Right lobe of liver (tissue), 4 donors: ENCODE measurements at regions not wholly inside any gene's neighbourhood (a gene's known extent, or its start where the extent isn't known, plus 50 kb on each side); places are given as distances from the start of the nearest gene placed in this dataset.

ENCODE experiments used
- POLR2A ChIP-seq: fragments of 450-650 bp; IDR thresholded peaks from one replicate; pipeline ENCODE4 v1.6.1; 2017; ENCODE audit warnings: antibody characterized with exemption, mild to moderate bottlenecking
- TF ChIP-seq, protein P1 (sequence below), 4 donors: fragments of 200-600 bp in 3 of 4; fragments of 450-650 bp in 1 of 4; IDR thresholded peaks; one replicate each; pipeline versions ENCODE4 v1.5.1 to v1.8.0; 2016 to 2022; ENCODE audit warnings: antibody characterized with exemption in 4 of 4, mild to moderate bottlenecking in 2 of 4
- donor health status: DM: no; HTN: no; CAD: no.
- donor health status: DM: no; HTN: no; CAD: no.
- donor health status: DM: no; HTN: yes; CAD: no.

DNA sequence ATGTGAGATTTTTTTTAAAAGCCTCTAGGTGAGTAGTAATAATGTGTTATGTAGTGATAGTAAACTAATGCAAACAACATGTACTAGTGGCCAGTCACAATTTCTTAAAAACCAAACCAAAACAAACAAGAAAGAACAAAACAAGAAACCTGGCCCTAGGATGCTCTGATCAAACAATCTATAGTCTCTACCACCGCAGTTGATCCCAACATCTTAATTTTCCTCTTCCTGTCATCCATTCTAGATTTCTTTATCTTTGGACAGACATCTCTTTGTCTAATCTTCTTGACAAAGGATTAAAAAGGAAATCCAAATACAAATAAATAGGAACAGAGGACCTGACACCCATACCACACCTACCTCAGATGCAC is 188.2 kb upstream of the ADAMTS5 start:
- TF ChIP-seq, protein P1, sequence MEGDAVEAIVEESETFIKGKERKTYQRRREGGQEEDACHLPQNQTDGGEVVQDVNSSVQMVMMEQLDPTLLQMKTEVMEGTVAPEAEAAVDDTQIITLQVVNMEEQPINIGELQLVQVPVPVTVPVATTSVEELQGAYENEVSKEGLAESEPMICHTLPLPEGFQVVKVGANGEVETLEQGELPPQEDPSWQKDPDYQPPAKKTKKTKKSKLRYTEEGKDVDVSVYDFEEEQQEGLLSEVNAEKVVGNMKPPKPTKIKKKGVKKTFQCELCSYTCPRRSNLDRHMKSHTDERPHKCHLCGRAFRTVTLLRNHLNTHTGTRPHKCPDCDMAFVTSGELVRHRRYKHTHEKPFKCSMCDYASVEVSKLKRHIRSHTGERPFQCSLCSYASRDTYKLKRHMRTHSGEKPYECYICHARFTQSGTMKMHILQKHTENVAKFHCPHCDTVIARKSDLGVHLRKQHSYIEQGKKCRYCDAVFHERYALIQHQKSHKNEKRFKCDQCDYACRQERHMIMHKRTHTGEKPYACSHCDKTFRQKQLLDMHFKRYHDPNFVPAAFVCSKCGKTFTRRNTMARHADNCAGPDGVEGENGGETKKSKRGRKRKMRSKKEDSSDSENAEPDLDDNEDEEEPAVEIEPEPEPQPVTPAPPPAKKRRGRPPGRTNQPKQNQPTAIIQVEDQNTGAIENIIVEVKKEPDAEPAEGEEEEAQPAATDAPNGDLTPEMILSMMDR (IDR thresholded peaks at IDR 0.05): no peak
- TF ChIP-seq POLR2A: no peak
